Glomerular endothelial cell (primary cell): ENCODE measurements at regions not wholly inside any gene's neighbourhood (a gene's known extent, or its start where the extent isn't known, plus 50 kb on each side); places are given as distances from the start of the nearest gene placed in this dataset.
"Not testable (repeated sequence)": the region's sequence is repeated elsewhere in the genome, so short reads cannot be mapped to it uniquely, and the experiment has no call there.

Experiments used
- DNase-seq: peaks from one replicate; pipeline ENCODE4 v3.0.0-alpha.2; 2011; ENCODE audit warnings: low read depth, low spot score; ENCODE audit errors: extremely low read depth

- no peak for DNase-seq
Observed at GRCh38 chr2:176423819-176424218, 154.6 kb downstream of the MTX2 start.

- no peak for DNase-seq
Observed at GRCh38 chr2:176424746-176425145, 155.5 kb downstream of the MTX2 start.

DNA sequence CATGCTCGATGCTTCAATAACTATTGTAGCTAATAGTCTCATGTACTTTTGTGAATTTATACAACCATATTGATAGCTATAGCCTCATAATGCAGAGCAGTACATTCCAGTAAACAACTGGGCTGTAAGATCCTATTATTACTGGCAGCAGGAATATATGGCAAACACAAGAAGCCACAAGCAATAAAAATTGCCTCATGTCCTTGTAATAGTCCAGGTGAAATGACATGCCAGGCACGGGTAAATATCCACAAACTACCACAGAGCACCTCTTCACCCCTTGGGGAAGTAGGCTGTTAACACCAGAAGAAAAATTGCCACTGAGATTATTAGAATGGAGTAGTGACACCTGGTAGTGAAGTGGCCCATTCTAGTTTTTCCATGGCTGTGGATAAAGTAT is 158.3 kb downstream of the MTX2 start:
- DNase-seq, result no peak

DNA sequence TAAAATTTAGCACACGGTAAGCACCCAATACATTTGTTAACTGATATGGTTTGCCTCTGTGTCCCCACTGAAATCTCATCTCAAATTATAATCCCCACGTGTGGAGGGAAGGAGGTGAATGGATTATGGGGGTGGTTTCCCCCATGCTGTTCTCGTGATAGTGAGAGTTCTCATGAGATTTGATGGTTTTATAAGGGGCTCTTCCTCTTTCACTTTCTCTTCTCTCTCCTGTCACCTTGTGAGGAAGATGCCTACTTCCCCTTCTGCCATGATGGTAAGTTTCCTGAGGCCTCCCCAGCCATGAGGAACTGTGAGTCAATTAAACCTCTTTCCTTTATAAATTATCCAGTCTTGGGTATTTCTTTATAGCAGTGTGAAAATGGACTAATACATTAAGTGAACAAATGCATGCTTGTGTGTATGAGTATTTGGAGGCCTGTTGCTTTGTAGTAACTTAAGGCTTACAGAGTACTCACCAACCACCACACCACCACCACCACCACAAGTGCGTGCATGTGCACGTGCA is 159.8 kb downstream of the MTX2 start:
- not testable (repeated sequence) for DNase-seq

- no peak for DNase-seq
Observed at GRCh38 chr2:176432434-176432833, 163.2 kb downstream of the MTX2 start.

GRCh38 chr2:176435729-176436128 is 166.5 kb downstream of the MTX2 start:
- DNase-seq, result no peak

- no peak for DNase-seq
Observed at GRCh38 chr2:176443946-176444345, 174.7 kb downstream of the MTX2 start.

DNA sequence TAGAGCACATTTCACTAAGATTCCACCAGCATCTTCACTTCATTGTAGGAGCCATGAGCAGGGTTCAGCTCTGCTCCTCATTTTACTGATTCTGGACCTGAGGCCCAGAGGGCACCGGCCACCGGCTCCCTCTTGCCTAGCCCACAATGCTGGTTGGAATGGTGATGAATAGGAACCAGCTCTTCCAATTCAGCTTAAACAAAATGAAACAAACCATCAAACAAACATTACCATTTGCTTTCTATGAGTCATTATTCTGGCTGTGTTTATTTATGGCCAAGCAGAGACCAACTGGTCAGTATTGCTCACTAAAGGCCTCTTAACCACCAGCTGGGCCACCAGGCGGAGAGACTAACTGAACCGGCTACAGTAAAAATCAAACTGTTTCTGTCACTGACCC is 176.7 kb downstream of the MTX2 start:
- no peak for DNase-seq

DNA sequence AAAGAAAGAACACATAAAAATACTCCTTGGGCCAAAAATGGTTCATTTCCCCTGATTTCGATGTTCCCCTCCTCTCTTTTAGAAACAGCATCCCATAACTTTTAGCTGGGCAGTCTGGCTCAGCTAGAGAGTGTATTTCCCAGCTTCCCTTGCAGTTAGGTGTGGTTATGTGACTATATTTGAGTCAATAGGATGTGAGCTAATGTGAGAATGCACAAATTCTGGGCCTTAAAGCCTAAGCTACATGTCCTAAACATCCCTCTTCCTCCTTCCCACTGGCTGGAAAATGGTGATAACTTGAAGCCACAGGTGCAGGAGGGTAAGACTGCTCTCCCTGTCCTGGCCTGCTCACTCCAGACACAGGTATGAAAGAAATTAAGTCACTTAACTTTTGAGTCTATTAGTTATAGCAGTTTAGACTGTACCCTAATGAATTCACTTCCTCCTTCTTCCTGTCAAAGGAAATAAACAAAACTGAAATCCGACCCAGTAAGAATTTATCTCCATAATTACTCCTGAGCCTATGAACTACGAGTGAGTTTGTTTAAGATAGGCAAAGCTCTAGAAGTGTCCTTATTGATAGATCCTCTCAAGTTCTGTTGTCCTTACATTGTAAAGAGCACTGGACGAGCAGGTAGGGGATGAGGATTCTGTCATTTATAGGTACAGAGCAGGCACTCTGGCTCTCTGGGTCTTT is 177.6 kb downstream of the MTX2 start:
- DNase-seq, result no peak

DNA sequence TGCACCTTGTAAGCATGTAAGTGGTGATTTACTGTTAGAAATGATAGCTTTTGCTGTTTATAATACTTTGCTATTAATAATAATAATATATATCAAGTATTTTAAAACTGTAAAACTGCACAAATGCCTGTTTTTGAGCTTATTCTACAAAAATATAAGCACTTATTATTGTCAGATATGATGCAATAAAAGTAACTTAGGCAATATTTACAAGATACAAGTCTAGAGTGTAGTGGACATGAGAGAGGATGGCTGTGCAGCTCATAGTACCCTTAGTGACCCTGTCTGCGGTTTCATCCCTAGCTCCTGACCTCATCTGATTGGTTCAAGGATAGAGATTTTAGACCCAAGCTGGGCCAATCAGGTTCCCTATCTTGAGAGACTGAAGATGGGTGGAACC is 178.4 kb downstream of the MTX2 start:
- DNase-seq, result no peak

DNA sequence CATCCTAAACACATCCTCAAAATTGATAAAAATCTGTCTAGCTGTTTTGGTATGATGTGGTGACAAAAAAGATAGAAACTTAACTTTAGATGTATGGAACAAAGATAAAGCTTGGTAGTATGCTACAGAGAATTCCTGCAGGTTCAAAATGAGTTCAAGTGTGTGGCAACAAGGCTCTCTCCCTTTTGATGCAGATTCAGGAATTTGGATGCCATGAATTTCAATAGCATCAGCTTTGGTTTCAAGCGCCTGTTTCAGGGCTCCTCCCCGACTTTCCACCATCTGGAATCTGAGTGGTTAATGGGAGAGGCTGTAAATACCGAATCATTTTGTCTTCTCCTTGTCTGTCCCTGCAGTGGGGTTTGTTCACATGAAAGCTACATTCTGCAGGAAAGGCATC is 180.6 kb downstream of the MTX2 start:
- DNase-seq, result no peak

DNA sequence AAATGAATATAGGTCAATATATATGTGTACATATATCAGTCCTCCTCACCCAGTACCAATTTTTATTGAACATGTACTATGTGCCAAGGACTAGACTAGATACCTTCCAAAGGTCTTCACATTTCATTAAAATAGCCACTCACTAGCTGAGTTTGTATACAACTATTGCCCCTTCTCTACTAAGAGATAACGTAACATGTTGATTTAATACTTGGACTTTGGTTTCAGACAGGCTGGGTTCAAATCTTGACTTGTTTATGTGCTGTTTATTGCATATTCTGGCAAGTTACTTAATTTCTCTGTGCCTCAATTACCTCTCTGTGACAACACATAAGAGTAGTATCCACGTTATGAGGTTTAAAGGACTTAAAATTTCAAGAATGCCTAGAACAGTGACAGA is 184.5 kb downstream of the MTX2 start:
- no peak for DNase-seq

- no peak for DNase-seq
Observed at GRCh38 chr2:176454893-176455815, 185.9 kb downstream of the MTX2 start.

DNA sequence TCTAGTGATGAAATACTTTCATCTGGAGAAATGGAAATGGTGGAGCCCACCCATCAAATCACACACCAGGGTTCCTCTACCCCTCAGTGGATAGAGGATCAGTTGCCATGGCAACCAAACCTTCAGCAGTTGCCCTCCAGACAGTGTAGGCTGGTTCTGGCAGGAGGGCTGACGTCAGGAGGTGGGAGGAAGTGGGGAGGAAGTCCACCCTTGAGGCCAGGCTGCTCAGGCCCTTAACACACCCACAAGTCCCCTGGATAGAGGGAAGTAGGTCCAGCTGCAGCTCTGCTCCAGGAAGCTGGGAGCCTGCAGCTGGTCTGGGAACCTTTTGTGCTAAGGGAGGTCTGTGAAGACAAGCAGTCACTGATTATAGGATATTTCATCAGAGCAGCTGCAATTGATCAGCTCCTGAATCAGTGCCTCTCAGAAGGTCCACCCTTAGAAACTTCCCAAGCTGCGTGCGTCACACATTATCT is 186.6 kb downstream of the MTX2 start:
- no peak for DNase-seq

DNA sequence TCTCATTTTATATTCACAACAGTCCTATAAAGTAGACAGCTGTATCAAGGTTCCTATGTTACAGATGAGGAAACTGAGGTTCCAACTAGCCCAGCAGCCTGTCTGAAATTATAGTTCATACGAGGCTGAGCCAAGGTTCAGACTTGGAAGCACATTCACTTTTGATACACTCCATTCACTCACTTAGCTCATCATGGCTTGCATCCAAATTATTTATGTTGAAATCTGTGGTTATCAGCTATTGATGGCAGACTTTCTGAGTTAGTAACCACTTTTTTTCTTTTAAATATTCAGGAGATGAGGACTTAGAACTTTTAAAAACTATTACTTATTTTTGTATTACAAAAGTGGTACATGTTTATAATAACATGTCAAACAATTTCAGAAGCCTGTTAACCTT is 188.2 kb downstream of the MTX2 start:
- DNase-seq, result no peak

- DNase-seq, result no peak
Observed at GRCh38 chr2:176461098-176461808, 192.0 kb downstream of the MTX2 start.

GRCh38 chr2:176461809-176462670 is 192.8 kb downstream of the MTX2 start:
- DNase-seq, result no peak

GRCh38 chr2:176463546-176463945 is 194.3 kb downstream of the MTX2 start:
- DNase-seq, result no peak

GRCh38 chr2:176464886-176465564 is 195.8 kb downstream of the MTX2 start:
- no peak for DNase-seq
